GM18511 (cell line): ENCODE measurements at regions not wholly inside any gene's neighbourhood (a gene's known extent, or its start where the extent isn't known, plus 50 kb on each side); places are given as distances from the start of the nearest gene placed in this dataset.
"Not testable (repeated sequence)": the region's sequence is repeated elsewhere in the genome, so short reads cannot be mapped to it uniquely, and the experiment has no call there.

ENCODE experiments used
- ATAC-seq: cut with Tn5 transposase; IDR thresholded peaks from one replicate; pipeline ENCODE4 v1.9.1; 2021; ENCODE audit warnings: mild to moderate bottlenecking, moderate library complexity; ENCODE audit not compliant: unreplicated experiment

DNA sequence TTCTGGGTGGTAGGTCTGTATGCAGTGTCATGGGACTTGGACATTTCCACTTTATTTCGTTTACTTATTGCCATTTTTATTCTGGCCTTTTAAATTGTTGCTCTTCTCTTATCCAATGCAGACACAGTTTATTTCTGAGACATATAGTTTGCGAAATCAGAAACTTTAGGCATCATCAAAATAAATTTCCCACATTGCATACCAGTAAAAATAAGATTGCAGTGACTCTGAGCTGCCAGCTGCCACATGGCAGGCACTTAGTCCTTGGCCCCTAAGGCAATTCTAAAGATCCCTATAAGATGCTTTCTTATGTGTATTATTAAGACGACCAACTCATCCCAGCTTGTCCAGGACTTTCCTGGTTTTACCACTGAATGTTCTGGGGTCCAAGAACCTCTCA is 81.8 kb upstream of the ANKRD1 start:
- ATAC-seq, result no peak

- ATAC-seq, result not testable (repeated sequence)
These were observed 82.5 kb upstream of the ANKRD1 start for GRCh38 chr10:91003379-91003778.

DNA sequence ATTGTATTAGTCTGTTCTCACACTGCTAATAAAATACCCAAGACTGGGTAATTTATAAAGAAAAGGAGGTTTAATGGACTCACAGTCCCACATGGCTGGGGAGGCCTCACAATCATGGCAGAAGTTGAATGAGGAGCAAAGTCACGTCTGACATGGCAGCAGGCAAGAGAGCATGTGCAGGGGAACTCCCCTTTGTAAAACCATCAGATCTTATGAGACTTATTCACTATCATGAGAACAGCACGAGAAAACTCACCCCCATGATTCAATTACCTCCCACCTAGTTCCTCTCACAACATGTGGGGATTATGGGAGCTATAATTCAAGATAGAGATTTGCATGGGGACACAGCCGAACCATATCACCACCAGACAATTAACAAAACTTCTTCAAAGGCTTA is 84.4 kb upstream of the ANKRD1 start:
- not testable (repeated sequence) for ATAC-seq

DNA sequence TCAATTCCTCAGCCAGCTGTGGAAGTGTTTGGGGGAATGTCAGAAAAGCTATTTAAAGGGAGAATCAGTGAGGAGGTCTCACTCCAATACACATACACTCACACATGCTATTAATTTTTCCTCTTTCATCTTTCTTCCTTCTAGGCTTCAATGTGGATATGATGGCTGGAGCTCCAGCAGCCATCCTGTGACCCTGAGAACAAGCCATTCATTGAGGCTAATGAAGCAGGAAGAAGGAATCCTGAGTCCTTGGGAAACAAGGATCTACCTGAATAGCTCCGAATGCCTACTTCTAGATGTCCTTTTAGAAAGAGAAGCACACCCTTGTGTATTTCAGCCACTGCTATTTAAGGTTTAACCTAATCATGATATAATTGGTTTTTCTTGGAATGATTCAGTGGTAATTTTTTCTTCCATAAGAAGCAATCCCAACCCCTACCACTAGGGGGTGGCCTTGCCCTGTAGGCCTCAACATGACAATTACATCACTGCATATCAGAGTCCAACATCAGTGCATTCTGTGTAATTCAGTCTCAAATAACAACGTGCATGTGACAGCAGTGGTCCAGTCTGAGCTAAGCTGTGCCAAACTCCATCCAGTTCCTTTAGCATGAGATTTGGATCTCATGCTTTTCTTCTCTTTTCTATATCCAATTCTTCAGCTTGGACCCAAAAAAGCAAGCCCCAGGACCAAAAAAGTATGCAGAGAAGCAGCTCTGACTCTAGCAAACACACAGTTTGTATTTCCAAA is 85.3 kb upstream of the ANKRD1 start:
- ATAC-seq, result peak; percentile 53

DNA sequence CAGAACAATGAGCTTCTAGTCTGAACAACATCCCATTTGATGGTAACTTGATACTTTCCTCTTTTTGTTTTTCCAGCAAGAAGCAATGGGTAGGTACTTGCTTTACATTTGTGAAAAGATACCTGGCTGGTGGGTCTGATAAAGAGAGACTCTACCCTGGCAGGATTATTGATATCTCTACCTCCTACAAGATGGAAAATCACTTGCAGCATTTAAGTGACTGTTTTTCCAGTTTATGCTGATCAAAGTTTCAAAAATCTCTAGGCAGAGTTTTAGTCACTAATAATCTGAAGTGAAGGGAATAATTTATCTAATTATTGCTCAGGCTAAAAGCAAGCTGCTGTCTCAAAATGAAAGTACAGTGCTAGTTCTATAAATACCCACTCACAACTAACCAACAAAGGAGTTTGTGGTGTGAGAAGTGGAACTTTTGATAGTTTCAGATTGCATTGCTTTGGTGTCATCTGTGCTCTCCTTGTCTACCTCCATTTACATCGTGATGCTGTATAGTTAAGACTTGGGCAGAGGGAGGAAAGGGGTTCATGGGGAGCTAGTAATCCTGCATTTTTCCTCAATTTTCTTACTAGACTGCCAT is 86.0 kb upstream of the ANKRD1 start:
- peak; percentile 88 for ATAC-seq

DNA sequence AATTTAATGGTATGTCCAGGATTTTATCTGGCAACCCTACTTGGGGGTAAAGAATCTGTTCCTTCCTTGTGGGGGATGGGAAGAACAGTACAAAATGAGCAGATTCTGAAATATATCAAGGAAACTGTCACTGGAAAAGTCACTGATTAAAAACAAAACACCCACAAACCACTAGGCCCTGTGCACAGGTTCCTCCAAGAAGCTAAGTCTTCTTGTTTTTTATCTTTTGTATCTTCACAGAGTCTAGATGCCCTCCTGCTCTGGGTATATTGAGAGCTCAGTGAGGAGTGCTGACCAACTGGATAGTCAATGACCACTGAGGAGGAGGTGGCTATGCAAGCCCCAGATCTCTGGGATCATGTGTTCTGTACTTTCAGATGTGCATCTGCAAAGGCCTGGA is 86.8 kb upstream of the ANKRD1 start:
- no peak for ATAC-seq

GRCh38 chr10:91009121-91009520 is 88.2 kb upstream of the ANKRD1 start:
- no peak for ATAC-seq

DNA sequence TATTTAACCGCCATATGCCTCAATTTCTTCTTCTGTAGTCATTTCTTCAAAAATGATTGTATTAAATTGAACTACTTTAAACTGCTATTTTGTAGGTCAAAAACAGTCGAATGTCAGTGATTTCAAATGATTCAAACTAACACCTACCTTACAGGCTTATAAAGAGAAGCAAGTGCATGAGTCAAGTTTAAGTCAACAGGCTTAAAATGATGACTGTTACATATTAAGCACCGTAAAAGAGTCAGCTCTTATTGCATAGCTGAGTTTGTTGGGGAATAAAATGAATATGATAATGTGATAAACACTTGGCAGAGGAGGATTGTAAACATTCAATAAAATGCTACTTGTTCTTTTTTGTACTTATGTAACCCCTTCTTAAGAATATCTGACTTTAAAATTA is 90.1 kb upstream of the ANKRD1 start:
- ATAC-seq, result no peak

DNA sequence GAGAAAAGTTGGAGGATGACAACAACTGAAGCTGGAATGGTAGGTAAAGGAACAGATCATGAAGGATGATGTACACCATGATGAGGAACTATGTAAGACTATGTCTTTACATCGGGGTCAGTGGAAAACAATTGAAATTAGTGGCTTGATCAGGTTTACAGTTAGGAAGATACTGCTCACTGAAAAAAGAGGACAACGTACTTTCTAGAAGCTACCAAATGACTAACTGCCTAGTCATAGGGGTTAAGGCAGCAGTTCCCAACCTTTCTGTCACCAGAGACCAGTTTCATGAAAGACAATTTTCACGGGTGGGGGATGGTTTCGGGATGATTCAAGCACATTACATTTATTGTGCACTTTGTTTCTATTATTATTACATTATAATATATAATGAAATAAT is 91.6 kb upstream of the ANKRD1 start:
- no peak for ATAC-seq

GRCh38 chr10:91013985-91014384 is 93.1 kb upstream of the ANKRD1 start:
- no peak for ATAC-seq

DNA sequence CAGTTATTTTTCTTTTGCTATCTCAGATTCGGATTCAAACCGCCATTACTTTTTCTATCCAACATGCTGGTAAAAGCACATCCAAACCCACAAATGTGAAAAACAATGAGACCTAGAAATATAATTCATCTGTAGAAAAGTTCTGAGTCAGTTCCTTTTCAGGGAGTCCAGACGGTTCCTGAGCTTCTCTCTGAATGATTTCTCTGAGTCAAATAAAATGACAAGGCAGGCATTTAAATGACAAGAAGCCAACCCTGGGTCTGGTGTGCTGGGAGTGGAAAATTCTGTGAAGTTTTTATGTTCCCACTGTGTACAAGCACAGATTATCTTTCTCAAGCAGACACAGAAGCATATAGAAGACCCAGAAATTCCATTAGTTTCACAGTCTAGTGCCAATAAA is 96.3 kb upstream of the ANKRD1 start:
- ATAC-seq, result no peak

GRCh38 chr10:91021901-91022300 is 101.0 kb upstream of the ANKRD1 start:
- no peak for ATAC-seq

DNA sequence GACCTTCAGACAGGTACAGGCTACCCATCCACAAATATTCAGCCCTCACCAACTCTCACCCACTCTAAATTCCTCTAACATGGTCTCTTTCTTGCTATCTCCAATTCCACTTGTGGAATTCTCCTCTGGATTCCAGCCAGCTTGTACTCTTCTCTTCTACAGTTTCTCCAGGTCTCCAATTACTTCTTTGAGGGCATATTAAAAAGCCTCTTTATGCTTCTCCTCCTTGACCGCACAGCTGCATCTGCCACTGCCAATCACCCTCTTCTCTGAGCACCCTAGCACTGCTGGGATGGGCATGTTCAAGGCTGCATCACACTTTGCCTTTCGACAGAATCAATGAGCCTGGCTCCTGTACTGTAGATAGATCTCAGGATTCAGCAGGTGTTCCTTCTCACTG is 101.5 kb upstream of the ANKRD1 start:
- no peak for ATAC-seq

DNA sequence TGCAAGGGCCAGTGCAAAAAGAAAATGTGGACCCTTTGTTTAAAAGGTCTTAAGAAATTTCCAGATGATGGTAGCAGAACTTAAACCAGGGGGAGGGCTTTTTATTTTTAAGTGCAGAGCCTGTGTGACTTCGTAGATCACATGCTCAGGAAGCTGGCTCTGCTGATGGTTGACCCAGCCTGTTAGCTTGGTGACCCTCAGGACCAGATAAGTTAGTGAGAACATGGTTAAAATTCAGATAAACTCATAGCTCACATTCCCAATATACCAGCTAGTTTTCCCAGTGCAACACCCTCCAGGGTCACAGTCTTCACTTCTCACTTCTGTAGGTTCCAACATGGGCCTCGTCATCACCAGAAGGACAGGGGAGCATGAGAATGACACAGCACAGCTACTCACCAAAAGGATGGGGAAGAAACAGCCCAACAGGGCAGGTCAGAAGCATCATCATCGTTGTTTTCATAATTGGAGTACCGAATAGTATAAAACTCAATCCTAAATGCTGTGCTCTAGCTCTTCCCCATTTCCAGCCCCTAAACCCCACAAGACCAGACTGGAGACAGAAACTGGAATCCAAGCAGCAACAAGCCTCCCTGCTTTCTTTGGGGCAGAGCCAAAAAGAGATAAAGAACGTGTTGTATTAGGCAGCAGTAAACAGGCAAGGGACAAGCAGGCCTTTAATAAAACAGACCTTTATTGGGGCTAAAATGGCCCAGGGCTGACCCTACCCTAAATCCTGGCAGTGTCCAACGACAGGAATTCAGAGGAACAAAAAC is 102.2 kb upstream of the ANKRD1 start:
- no peak for ATAC-seq

GRCh38 chr10:91023700-91024398 is 103.0 kb upstream of the ANKRD1 start:
- ATAC-seq, result no peak

DNA sequence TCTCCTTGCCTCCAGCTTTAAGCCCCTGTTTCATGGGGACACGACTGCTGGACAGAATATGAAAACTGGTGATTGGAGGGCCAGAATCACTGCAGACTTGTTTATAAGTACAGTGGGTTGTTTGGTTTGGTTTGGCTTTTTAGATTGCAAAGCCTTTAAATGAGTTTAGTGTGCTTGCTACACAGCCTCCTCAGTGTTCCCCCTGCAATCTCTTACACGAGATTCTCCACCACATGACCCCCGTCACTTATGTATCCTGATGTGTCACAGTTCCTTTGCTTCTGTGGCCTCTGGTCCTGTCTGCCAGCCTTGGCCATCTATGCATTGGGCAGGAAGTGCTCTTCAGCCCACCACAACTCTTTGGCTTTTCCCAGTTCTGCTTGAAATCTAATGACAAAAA is 103.7 kb upstream of the ANKRD1 start:
- no peak for ATAC-seq

- no peak for ATAC-seq
These were observed 111.8 kb upstream of the ANKRD1 start for GRCh38 chr10:91032611-91033206.

GRCh38 chr10:91033324-91033950 is 112.5 kb upstream of the ANKRD1 start:
- ATAC-seq, result no peak

DNA sequence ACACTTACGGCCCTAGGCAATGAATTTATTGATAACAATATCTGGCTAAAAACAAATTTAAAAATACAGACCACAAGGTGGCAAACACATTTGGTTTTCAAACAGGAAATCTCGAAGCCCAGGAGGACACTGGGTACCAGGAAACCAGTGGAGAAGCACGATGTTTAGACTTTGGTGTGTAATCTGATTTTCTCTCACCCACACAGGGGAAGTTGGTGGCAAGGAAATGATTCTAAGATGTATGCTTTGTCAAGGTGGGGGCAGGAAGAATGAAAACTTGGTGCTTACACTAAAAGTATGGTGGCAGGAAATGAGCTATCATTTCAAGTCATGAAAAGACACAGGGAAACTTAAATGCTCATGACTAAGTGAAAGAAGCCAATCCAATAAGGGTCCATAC is 113.2 kb upstream of the ANKRD1 start:
- ATAC-seq, result no peak

DNA sequence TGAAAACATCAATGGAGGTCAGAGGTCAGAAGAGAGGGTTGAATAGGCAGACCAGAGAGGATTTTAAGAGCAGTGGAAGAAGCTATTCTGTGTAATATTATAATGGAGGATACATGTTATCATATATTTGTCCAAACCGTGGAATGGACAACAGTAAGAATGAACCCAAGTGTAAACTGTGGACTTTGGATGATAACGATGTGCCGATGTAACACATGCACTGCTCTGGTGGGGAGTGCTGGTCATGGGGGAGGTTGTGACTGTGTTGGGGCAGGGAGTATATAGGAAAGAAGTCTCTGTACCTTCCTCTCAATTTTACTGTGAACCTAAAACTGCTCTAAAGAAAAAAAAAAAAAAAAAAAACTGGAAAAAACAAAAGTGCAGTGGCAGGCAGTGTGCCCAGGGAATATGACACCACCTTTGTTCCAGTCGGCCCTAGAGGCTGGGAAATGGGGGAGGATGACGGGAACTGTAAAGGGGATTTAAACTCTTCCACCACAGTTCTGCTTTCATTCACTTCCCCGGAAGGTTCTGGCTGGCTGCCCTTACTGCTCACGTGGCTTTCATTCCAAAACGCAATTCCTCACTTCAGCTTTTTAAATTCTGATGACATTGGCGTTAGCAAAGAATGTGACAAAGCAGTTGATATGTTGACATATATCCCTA is 113.7 kb upstream of the ANKRD1 start:
- ATAC-seq, result no peak
